Stimulated activated CD4-positive, alpha-beta T cell treated with anti-CD3 and anti-CD28 coated beads, Interleukin-2, amount 100 ng/mL, for 4 hours (primary cell): ENCODE measurements at regions not wholly inside any gene's neighbourhood (a gene's known extent, or its start where the extent isn't known, plus 50 kb on each side); places are given as distances from the start of the nearest gene placed in this dataset.
"Not testable (repeated sequence)": the region's sequence is repeated elsewhere in the genome, so short reads cannot be mapped to it uniquely, and the experiment has no call there.

Experiments
- DNase-seq: peaks from one replicate; pipeline ENCODE4 v3.0.0-alpha.2; 2020; ENCODE audit warnings: low read depth

DNA sequence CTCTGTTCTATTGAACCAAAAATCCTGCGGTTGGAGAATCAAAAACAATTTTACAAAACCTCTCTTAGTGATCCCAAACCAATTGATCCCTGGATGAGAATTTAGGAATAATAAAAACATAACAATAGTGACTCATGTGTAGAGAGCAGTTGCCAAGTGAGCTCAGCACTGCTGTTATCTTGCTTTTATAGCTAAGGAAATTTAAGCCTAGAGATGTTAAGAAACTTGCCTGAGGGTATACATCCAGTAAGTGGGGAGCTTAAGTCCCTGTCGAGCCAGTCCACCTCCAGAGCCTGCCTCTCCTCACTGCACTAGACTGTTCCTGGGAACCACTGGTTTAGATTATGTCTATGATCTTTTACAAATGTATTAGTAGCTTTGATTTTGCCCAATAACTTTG, 358.4 kb upstream of the LMCD1 start:
- no peak for DNase-seq

DNA sequence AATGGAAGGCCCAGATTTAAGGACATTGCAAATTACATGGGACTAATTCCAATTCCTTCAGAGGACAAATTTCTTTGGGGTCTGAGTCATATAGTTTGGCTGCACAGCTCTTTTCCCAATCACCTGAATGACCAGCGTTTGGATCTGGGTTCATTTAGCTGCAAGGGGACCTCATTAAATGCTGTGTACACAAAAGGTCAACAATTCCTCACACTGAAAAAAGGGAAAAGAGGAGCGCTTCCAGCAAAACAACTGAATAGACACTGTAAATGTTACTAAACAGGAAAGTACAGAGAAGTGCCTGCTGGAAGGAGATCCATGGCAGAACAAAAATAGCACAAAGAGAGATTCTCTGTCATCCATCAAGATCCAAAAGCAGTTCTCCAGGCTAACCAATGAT, 356.0 kb upstream of the LMCD1 start:
- no peak for DNase-seq

DNA sequence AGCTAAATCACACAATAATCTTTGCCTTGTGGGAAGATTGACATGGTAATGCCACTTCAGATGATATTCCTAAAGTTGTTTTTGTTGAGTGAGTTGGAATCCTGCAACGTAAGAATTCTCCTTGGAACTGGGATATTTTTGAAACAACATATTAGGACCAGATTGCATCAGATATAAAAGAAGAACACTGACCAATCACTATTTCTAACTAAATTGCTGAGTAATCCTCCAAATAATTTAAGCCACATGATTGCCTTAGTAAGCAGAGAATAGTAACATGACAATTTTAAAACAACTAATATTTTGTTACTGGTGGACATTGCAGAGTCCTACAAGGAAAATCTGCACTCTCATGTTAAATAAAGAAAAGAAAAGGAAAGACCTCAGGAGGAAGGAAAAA, 353.9 kb upstream of the LMCD1 start:
- DNase-seq, result no peak

DNA sequence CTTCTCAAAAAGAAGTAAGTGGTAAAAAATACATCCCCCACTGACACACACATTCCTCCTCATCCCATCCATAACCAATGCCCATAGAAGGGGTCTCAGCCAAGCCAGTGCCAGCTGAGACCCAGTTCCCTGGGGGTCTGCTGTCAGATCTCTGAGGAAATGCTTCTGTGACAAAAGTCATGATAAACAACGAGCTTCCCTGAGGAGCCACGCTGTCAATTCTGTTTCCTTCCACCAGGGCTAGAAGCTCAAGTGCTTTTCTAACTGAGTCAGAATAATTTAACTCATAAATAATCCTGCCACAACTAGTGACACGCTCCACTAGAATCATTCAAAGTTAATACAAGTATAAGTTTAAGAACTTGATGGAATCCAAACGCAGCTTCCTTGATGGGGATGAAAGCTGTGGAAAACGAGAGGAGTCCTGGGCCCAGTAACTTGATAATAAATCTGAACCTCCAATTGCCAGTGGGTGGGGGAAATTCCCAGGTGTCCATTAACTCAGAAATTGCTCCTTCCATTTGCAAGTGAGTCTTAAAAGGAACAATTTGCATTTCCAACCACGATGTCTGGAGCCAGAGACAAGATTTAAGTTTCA, 348.7 kb upstream of the LMCD1 start:
- DNase-seq, result no peak

DNA sequence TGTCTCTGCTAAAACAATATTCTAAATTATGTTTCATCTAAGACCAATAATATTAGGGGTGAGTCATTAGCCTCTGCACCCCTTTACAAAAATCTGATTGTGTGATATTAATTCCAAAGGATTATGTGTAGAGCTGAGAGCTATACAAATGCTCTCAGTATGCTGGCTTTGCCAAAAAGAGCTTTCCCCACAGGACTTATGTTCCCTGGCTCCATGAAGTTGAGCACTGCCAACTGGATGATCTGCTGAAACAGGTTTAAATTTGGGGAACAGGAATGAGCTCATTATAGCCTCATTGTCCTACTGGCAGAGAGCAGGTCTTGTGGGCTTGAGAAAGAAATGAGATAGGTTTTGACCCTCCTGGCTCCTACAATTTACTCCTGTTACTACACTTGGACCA, 347.8 kb upstream of the LMCD1 start:
- DNase-seq, result no peak

DNA sequence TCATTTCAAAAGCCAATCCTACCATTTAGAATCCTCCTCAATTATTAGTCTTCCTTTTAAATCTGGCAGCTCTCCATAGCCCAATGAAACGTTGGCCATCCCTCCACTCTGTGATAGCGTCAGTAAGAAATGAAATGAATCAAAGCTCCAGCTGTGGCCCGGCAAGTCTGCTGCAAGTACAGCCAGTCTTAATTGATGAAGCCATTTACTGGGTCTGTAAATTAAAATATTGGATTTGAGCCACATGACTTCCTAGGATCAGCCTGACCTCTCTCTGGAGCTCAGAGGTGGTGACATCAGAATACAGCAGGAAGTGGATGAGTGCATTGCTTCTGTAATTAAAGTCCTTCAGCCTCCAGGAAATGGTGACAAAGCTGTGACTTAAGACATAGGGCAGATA, 347.0 kb upstream of the LMCD1 start:
- DNase-seq, result no peak

DNA sequence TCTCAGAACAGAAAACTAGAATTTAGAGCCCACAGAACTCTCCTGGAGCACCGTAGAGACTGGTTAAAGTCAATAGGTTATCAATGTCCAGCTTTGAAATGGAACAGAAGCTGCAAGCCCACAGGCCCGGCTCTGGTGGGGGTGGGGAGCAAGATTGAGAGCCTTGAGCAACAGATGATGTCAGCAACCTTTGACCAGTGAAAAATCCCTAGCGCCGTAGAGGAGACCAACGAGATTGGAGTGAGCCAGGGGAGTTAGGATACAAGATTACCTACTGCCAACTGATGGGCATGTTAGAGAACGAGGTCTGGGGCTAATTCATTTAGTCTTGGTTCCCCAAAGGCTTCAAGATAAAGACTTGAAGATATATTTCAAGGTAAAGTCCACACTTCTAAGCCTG, 345.5 kb upstream of the LMCD1 start:
- DNase-seq, result no peak

DNA sequence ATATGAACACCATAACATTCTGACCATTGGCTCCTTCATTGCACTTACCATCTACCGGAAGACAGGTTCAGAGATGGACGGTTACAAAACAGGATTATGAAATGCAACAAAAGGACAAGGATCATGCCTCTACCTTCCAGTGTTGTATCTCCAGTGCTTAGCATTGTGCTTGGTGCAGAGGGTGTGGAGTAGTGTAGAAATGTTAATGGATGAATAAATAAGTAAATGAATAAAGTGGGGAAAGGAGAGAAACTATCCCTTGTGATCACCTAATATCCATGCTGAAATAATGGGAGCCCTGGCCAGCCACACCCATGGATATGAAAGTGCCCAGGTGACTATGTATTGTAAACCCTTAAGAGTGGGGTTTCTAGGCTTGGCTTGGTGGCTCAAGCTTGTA, 344.8 kb upstream of the LMCD1 start:
- no peak for DNase-seq

DNA sequence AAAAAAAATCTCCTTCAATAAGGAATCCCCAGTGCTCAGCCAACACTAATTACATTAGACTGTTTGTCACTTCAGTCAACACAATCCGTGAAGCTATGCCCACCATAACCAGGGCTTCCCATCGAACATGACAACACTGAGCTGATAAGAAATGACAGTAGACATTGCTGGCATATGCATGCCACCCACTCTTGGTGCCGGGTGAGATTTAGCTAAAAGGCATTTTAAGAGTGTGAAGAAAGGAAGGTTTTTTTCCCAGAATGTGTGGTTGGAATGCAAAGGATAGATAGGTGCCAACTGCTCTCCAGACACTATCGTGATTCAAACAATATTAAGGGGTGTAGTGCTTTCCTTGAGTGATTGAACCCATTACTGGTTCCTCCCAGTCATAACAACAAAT, 344.0 kb upstream of the LMCD1 start:
- no peak for DNase-seq

DNA sequence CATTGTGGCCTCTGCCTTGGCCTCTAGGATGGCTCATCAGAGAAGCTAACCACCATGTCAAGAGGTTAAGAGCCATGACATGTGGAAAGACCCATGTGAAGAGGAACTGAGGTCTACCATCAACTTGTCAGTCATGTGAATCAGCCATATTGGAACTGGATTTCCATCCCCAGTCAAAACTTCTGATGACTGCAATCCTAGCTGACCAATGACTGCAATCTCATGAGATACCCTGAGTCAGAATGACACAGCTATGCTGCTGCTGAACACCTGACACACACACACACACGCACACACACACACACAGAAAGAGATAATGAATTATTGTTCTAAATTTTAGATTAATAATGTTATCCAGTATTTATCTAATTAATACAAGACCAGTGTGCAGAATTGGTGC, 337.5 kb upstream of the LMCD1 start:
- no peak for DNase-seq

DNA sequence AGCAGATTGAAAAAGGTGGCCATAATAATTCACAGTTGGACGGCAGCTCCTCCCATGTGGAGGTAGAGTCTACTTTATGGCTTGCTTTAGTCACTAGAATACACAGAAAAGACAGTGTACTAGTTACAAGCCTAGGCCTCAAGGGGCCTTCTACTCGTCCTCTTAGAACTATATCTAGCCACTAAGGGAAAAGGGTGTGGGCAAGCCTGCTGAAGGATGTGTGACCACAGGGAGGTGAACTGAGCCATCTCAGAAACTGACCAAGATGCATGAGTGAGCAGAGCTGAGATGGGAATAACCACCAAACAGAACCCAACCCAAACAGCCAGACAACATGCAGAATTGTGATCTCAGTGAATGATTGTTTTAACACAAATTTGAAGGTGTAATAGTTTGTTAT, 335.6 kb upstream of the LMCD1 start:
- no peak for DNase-seq

DNA sequence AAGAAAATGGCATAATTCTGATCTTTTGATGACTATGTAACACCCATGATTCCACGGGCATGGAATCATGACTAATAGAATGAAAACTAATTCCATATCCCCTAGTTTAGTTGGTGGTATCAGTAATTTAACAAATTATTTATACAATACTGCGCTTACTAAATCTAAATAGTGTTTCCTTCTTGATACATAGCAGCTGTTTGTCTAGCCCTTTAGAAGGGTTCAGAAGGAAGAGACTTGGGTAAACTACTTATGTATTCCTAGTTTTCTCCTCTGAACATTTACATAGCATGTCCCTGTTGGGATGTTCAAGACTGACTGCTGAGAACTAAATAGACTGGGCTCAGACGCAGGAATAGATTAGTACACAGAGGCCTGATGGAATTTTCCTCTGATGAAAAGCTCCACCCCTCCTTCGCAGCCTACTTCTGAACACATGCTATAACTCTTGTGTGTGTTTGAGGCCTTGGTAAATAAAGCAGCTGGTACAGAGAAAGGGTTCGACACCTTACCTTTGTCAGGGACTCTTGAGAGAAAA, 330.6 kb upstream of the LMCD1 start:
- no peak for DNase-seq

DNA sequence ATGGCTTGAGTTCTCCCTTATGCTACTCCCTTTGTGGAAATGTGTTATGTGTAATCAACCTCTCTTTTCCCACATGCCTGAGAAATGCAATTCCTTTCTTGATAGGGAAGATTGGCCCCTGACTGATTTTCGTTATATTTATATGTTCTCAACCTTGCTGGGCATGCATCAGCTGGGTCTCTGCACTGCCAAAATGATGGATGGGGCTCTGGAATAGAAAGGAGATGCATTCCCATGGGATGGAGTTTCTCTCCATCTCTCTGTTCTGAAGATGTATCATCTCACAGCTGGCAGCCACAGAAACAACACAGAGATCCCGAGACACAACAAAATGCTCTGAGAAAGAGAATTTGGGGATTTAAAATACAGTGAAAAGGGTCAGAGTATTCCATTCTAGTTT, 327.7 kb upstream of the LMCD1 start:
- no peak for DNase-seq

DNA sequence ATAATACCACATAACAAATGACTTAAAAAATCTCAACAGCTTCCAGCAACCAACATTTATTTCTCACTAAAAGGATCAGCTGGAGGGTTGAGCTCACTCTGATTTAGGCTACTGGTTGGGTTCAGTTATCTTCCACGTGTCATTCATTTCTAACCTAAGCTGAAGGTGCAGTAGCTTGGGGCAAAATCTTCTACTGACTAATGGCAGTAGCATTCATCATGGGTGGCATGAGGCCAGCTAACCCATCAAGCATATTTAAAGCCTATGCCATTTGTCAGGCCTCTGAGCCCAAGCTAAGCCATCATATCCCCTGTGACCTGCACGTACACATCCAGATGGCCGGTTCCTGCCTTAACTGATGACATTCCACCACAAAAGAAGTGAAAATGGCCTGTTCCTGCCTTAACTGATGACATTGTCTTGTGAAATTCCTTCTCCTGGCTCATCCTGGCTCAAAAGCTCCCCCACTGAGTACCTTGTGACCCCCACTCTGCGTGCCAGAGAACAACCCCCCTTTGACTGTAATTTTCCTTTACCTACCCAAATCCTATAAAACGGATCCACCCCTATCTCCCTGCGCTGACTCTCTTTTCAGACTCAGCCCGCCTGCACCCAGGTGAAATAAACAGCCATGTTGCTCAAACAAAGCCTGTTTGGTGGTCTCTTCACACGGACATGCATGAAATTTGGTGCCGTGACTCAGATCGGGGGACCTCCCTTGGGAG, 324.7 kb upstream of the LMCD1 start:
- not testable (repeated sequence) for DNase-seq

DNA sequence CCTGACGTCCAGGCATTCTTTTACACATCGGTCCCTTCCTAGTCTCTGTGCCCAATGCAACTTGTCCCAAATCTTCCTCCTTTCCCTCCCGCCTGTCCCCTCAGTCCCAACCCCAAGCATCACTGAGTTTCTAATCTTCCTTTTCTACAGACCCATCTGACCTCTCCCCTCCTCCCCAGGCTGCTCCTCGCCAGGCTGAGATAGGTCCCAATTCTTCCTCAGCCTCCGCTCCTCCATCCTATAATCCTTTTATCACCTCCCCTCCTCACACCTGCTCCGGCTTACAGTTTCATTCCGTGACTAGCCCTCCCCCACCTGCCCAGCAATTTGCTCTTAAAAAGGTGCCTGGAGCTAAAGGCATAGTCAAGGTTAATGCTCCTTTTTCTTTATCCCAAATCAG, 323.1 kb upstream of the LMCD1 start:
- not testable (repeated sequence) for DNase-seq

DNA sequence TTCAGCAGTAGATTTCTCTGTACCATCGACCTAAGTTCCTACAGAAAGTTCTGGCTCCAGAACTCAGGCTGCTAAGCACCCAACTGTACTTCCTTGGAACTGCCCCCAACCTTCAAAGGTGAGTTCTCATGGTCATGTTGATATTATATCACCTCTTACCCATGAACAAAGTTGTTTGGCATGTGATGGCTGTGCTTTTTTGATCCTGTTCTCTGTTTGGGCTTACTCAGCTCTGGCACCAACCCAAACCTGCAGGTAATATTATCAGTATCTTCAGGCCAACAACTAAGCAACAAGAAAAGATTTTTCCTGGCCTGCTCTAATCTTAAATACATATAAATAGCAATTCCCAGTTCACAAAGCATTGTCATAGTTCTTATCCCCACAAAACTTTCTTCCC, 318.7 kb upstream of the LMCD1 start:
- no peak for DNase-seq

DNA sequence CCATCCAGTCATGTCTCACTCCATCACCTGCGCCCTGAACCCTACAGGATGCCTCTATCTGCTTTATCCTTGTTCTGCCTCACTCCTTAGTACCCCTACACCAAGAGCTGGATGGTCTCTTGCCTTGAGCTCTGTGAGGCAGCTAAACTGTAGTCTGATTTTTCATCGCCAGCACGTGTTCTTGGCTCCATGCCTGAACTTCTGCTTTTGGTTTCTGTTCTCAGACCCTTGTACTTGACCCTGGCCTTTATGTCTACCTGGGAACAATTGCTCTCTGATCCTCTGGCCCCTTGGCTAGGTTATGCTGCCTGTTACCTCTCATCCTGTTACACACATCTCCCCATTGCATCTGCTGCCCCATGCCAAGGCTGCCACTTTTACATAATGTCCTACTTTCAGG, 318.0 kb upstream of the LMCD1 start:
- no peak for DNase-seq

DNA sequence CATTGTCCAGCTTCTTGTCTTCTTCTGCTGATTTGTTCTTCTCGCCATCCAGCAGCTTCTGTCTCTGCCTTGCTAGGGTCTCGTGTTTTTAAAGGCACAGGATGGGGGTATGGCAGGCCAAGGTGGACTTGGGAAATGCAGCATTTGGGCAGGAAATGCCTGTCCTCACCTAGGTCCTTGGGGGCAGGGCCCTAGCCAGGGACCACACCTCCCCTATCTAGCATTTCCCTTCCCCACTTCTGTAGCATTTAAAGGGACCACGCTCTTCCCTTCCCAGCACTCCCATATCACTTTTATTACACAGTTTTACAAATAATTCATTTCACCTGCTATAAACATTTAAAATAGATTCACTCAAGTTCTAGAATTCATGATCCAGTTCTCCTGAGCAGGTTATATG, 315.4 kb upstream of the LMCD1 start:
- no peak for DNase-seq

DNA sequence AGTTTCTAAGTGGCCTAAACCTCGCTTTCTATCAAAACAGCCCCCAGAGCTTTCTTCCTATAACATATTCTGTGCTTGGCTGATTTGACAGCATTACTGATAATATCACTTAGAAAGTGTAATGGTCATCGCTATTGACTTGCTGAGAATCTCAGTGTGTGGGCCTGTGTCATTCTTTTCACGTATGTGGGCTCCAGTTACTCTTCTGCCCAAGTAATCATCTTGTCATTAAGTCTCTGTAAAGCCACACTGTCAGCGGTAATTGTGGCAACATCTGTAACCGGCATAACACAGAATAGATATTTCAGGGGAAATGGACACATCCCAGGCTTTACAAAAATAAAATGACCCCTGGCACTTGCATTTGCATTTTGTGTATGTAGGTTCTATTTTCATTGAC, 313.6 kb upstream of the LMCD1 start:
- DNase-seq, result no peak

DNA sequence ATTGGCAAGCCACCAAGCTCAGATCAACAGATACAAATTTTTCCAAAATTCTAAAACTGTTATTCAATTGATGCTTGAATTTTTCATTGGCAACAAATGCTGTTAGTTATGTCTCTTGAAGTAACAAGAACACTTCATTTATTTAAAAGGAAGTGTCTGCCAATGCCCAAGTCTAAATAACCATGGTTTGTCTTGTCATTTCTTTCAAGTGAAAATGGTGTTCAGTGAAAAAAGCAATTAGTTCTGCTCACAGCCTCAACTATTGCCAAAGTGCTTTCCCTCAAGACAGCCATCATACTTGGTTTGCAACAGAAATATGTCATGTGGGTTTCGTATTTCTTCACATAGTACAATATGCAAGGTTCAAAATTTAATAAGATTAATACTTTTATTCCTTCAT, 312.6 kb upstream of the LMCD1 start:
- no peak for DNase-seq

DNA sequence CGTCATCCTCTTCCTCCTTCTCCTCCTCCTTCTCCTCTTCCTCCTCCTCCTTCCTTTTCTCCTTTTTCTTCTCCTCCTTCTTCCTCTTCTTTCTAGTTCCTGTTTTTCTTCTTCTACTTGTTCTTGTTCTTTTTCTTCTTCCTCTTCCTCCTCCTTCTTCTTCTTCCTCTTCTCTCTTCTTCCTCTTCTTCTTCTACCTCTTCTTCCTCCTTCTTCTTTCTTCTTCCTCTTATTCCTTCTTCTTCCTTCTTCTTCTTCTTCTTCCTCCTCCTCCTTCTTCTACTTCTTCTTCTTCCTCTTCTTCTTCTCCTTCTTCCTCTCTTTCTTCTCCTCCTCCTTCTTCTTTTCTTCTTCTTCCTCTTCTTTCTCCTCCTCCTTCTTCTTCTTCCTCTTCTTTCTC, 310.2 kb upstream of the LMCD1 start:
- no peak for DNase-seq

DNA sequence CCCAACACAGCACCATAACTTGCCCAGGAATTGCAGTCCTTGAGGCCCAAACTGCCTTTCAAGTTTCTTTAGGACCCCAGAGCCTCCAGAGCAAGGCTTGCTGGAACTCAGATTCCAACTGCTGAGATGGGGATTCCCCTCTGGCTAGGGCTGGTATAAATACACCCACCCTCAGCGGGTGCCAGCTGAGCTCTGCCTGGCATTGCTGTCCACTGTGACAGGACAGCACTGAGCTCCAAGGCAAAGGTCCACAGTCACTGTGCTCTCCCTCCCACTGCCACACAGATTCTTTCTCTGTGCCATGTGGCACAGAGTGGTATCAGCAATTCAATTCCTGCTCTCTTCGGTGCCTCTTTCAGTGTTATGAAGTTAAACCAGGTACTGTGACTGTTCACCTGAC, 304.2 kb upstream of the LMCD1 start:
- no peak for DNase-seq

DNA sequence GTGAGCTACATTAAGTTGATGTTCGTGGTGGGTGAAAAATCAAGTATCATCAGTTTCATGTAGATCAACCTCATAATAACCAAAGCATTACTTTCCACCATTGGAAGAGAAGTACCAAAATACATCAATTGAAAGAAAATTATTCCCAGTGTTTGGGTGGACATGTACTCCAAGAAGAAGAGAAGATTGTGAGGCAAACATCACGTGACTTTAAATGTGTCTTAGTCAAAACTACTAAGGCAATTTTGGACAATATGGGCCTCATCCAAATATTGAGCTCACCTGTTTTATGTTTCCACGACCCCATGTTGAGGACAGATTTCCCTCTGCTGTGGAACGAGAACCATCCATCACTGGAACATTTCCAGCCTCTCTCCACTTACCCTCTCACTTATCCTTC, 303.0 kb upstream of the LMCD1 start:
- no peak for DNase-seq

DNA sequence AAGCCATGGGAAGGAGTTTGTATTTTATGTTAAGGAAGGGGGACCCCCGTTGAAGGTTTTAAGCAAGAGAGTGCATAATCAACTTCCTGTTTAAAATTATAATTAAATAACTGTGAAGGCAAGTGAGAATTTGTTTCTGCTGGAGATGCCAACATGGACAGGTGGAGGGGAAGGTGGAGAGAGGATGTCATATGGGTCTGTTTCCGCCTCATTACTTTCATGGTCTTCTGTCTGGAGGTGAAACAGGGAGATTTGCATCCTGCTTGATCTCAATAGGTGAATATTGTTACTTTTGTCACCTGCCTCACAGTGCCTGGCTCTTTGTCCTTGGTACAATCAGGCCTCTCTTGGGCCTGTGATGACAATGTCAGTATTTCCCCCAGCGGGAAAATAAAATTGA, 300.6 kb upstream of the LMCD1 start:
- no peak for DNase-seq
